CD4-positive, alpha-beta T cell treated with Interleukin-15 for 4 hours (primary cell): ENCODE measurements at regions not wholly inside any gene's neighbourhood (a gene's known extent, or its start where the extent isn't known, plus 50 kb on each side); places are given as distances from the start of the nearest gene placed in this dataset.

Experiments used
- DNase-seq: peaks from one replicate; pipeline ENCODE4 v3.0.0-alpha.2; 2020; ENCODE audit warnings: low spot score

GRCh38 chr13:26965952-26966700 is 205.5 kb downstream of the USP12 start:
- no peak for DNase-seq

- no peak for DNase-seq
Measured at GRCh38 chr13:26964278-26965250, 204.0 kb upstream of the GPR12 start.

GRCh38 chr13:26962671-26963070 is 202.1 kb upstream of the GPR12 start:
- no peak for DNase-seq

GRCh38 chr13:26961890-26962615 is 201.5 kb upstream of the GPR12 start:
- DNase-seq: no peak

GRCh38 chr13:26957182-26957581 is 196.6 kb upstream of the GPR12 start:
- DNase-seq: no peak

- DNase-seq: no peak
Measured at GRCh38 chr13:26956522-26957142, 196.0 kb upstream of the GPR12 start.

- no peak for DNase-seq
Measured at GRCh38 chr13:26954976-26955375, 194.4 kb upstream of the GPR12 start.

- DNase-seq: no peak
Measured at GRCh38 chr13:26953291-26953690, 192.7 kb upstream of the GPR12 start.

GRCh38 chr13:26952551-26953143 is 192.1 kb upstream of the GPR12 start:
- DNase-seq: no peak

GRCh38 chr13:26951581-26952177 is 191.1 kb upstream of the GPR12 start:
- DNase-seq: no peak

GRCh38 chr13:26950968-26951367 is 190.4 kb upstream of the GPR12 start:
- DNase-seq: no peak

- DNase-seq: no peak
Measured at GRCh38 chr13:26950546-26950945, 190.0 kb upstream of the GPR12 start.

- no peak for DNase-seq
Measured at GRCh38 chr13:26949701-26950502, 189.3 kb upstream of the GPR12 start.

GRCh38 chr13:26948353-26948752 is 187.8 kb upstream of the GPR12 start:
- DNase-seq: no peak

- no peak for DNase-seq
Measured at GRCh38 chr13:26946684-26947343, 186.2 kb upstream of the GPR12 start.

- no peak for DNase-seq
Measured at GRCh38 chr13:26943748-26944147, 183.2 kb upstream of the GPR12 start.

- no peak for DNase-seq
Measured at GRCh38 chr13:26942184-26942583, 181.6 kb upstream of the GPR12 start.

- no peak for DNase-seq
Measured at GRCh38 chr13:26941345-26942174, 181.0 kb upstream of the GPR12 start.

GRCh38 chr13:26934096-26934495 is 173.5 kb upstream of the GPR12 start:
- DNase-seq: no peak
